Heart left ventricle (tissue), 13 donors: ENCODE measurements at regions not wholly inside any gene's neighbourhood (a gene's known extent, or its start where the extent isn't known, plus 50 kb on each side); places are given as distances from the start of the nearest gene placed in this dataset.

ENCODE experiments used
- CTCF ChIP-seq, 12 donors: fragments of 200-600 bp; sonication (generic) in 4 of 12; IDR thresholded peaks; one replicate each; pipeline versions ENCODE4 v1.5.0 to v1.8.0; 2018 to 2022; ENCODE audit warnings: antibody characterized with exemption in 12 of 12, mild to moderate bottlenecking in 5 of 12
- POLR2A ChIP-seq, 2 donors: fragments of 450-650 bp; IDR thresholded peaks; one replicate each; pipeline ENCODE4 v1.6.1; 2017; ENCODE audit warnings: antibody characterized with exemption in 2 of 2, mild to moderate bottlenecking in 2 of 2, moderate library complexity in 2 of 2
- donor health status: ischemic (EF 13 %, LVEDD 7.1; RV severe dilation, severe dysfunction).
- donor health status: DM: no; HTN: yes; CAD: no.
- donor health status: DM: no; HTN: no; CAD: no.
- donor health status: ischemic (EF 25% LVEDD 6.9; RV normal size, moderate dysfunction).
- donor health status: ischemic (EF 25% LVEDD 5.7; RV mildly dilated, moderate dysfunction).
- donor health status: ischemic (EF 35%, LVEDD 5.7; RV mildly dilated, moderate dysfunction).
- donor health status: nonischemic (EF 11% LVEDD 7.7; RV severe dilation, severe dysfunction).
- donor health status: DM: yes; HTN: yes; CAD: no.
- donor health status: PGD.
- donor health status: ischemic (EF 29% LVEDD 5.4; RV normal size, mild dysfunction).
- donor health status: nonischemic (EF 23%, LVEDD 6.1; RV moderate dilation, normal function).

GRCh38 chr2:122929347-122929746 lies 1095.7 kb upstream of the CNTNAP5 start:
- TF ChIP-seq CTCF (IDR thresholded peaks at IDR 0.05) (no peak), POLR2A (IDR thresholded peaks at IDR 0.05) (no peak)
